Fibroblast of lung (primary cell): ENCODE measurements at regions not wholly inside any gene's neighbourhood (a gene's known extent, or its start where the extent isn't known, plus 50 kb on each side); places are given as distances from the start of the nearest gene placed in this dataset.

ENCODE experiments used
- DNase-seq, 2 donors: peaks; one replicate each; pipeline versions ENCODE4 v3.0.0 to v3.0.0-alpha.2; 2010; ENCODE audit warnings: low read depth in 2 of 2
- H2AFZ ChIP-seq: 2 replicates; pipeline ENCODE4 v1.5.1; 2012; ENCODE audit warnings: low read length, control low read depth, inconsistent platforms
- H3K27ac ChIP-seq: 2 replicates; pipeline ENCODE4 v1.5.1; 2011; ENCODE audit warnings: low read length, control low read depth; ENCODE audit not compliant: insufficient read depth
- H3K27me3 ChIP-seq: 2 replicates; pipeline ENCODE4 v1.5.1; 2011; ENCODE audit warnings: mild to moderate bottlenecking, low read length; ENCODE audit not compliant: control insufficient read depth, insufficient read depth
- H3K36me3 ChIP-seq: 2 replicates; pipeline ENCODE4 v1.5.1; 2011; ENCODE audit warnings: low read length; ENCODE audit not compliant: control insufficient read depth, insufficient read depth
- H3K4me1 ChIP-seq: 2 replicates; pipeline ENCODE4 v1.5.1; 2011; ENCODE audit warnings: low read length; ENCODE audit not compliant: control insufficient read depth, insufficient read depth; ENCODE audit errors: extremely low read depth
- H3K4me2 ChIP-seq: 2 replicates; pipeline ENCODE4 v1.5.1; 2011; ENCODE audit warnings: low read length, control low read depth; ENCODE audit not compliant: insufficient read depth; ENCODE audit errors: extremely low read depth
- H3K4me3 ChIP-seq, 4 experiments: fragments of 200-600 bp in 1 of 4; sonication (generic) in 1 of 4; replicated peaks in 1 of 4; 2 replicates each; pipeline ENCODE4 v1.5.1; 2011 to 2016; ENCODE audit warnings: low read length in 4 of 4, low read depth in 3 of 4, mild to moderate bottlenecking in 3 of 4, control low read depth in 2 of 4, inconsistent platforms in 1 of 4, mixed read lengths in 1 of 4; ENCODE audit not compliant: insufficient read depth in 1 of 4; ENCODE audit errors: control extremely low read depth in 1 of 4
- H3K79me2 ChIP-seq: 2 replicates; pipeline ENCODE4 v1.5.1; 2012; ENCODE audit warnings: mild to moderate bottlenecking, low read length, inconsistent platforms; ENCODE audit not compliant: control insufficient read depth, insufficient read depth
- H3K9ac ChIP-seq: 2 replicates; pipeline ENCODE4 v1.5.1; 2011; ENCODE audit warnings: mild to moderate bottlenecking, low read length, control low read depth; ENCODE audit not compliant: insufficient read depth
- H3K9me3 ChIP-seq: 2 replicates; pipeline ENCODE4 v1.5.1; 2012; ENCODE audit warnings: low read depth, low read length; ENCODE audit not compliant: control insufficient read depth, insufficient read depth
- H4K20me1 ChIP-seq: 2 replicates; pipeline ENCODE4 v1.5.1; 2011; ENCODE audit warnings: low read length; ENCODE audit not compliant: control insufficient read depth, insufficient read depth; ENCODE audit errors: extremely low read depth
- CTCF ChIP-seq, 2 donors: IDR thresholded peaks in 1 of 2; conservative IDR thresholded peaks in 1 of 2; 1 replicate in 1 of 2; 2 replicates in 1 of 2; pipeline ENCODE4 v1.5.1; 2011 to 2012; ENCODE audit warnings: low read length in 2 of 2, control low read depth in 1 of 2, inconsistent platforms in 1 of 2, low read depth in 1 of 2, mild to moderate bottlenecking in 1 of 2
- EZH2 ChIP-seq: IDR thresholded peaks from 2 replicates; pipeline ENCODE4 v1.5.1; 2012; ENCODE audit warnings: low read length, control low read depth, mild to moderate bottlenecking; ENCODE audit errors: missing control alignments

- no peaks in the 10 kb centered on the region for H4K20me1 ChIP-seq
- no peaks in the 10 kb centered on the region for H3K27me3 ChIP-seq
- H3K4me1 ChIP-seq: peaks cover 2% of the 10 kb centered on the region
- H3K9ac ChIP-seq: no peak overlapping the region
- H3K27ac ChIP-seq: no peak overlapping the region
- H2AFZ ChIP-seq: no peak overlapping the region
- no peak overlapping the region for H3K4me3 ChIP-seq
- no peak overlapping the region for H3K4me2 ChIP-seq
- TF ChIP-seq CTCF (conservative IDR thresholded peaks at IDR 0.05 in 1 of 2, IDR thresholded peaks at IDR 0.05 in 1 of 2; ENCODE audit: low read depth in 1 of 2, low read length in 2 of 2) (no peak), EZH2 (no peak)
- no peaks in the 10 kb centered on the region for H3K9me3 ChIP-seq
- peaks cover 16% of the 10 kb centered on the region for H3K79me2 ChIP-seq
- H3K36me3 ChIP-seq: no peaks in the 10 kb centered on the region
- DNase-seq: no peak
These were observed 455.0 kb downstream of the PCNX1 start for GRCh38 chr14:71362282-71362681.

GRCh38 chr14:71362920-71363584 lies 455.8 kb downstream of the PCNX1 start:
- H3K36me3 ChIP-seq: no peaks in the 10 kb centered on the region
- no peak overlapping the region for H3K9ac ChIP-seq
- peak; percentile 71 to 88 for DNase-seq
- no peak overlapping the region for H2AFZ ChIP-seq
- no peaks in the 10 kb centered on the region for H3K9me3 ChIP-seq
- H3K27ac ChIP-seq: peak overlapping the region; percentile 27
- no peak overlapping the region for H3K4me3 ChIP-seq
- no peak for TF ChIP-seq CTCF (conservative IDR thresholded peaks at IDR 0.05 in 1 of 2, IDR thresholded peaks at IDR 0.05 in 1 of 2; ENCODE audit: low read depth in 1 of 2, low read length in 2 of 2)
- no peak for TF ChIP-seq EZH2
- H4K20me1 ChIP-seq: no peaks in the 10 kb centered on the region
- H3K27me3 ChIP-seq: no peaks in the 10 kb centered on the region
- peaks cover 14% of the 10 kb centered on the region for H3K79me2 ChIP-seq
- peak overlapping the region; percentile 25 for H3K4me2 ChIP-seq
- H3K4me1 ChIP-seq: peaks cover 2% of the 10 kb centered on the region

- no peak overlapping the region for H3K9ac ChIP-seq
- H4K20me1 ChIP-seq: no peaks in the 10 kb centered on the region
- TF ChIP-seq CTCF (conservative IDR thresholded peaks at IDR 0.05 in 1 of 2, IDR thresholded peaks at IDR 0.05 in 1 of 2; ENCODE audit: low read depth in 1 of 2, low read length in 2 of 2) (no peak), EZH2 (no peak)
- H3K4me2 ChIP-seq: peak overlapping the region; percentile 66
- no peaks in the 10 kb centered on the region for H3K9me3 ChIP-seq
- H3K4me1 ChIP-seq: peaks cover 2% of the 10 kb centered on the region
- peak; percentile 80 to 92 for DNase-seq
- peaks cover 14% of the 10 kb centered on the region for H3K79me2 ChIP-seq
- H3K27me3 ChIP-seq: no peaks in the 10 kb centered on the region
- no peaks in the 10 kb centered on the region for H3K36me3 ChIP-seq
- H3K4me3 ChIP-seq: peak overlapping the region in 1 of 4 experiments; percentile 14
- peak overlapping the region; percentile 51 for H3K27ac ChIP-seq
- H2AFZ ChIP-seq: no peak overlapping the region
These were observed 457.0 kb downstream of the PCNX1 start for GRCh38 chr14:71363946-71364925.
